Large intestine (tissue), 3 donors: ENCODE measurements at regions not wholly inside any gene's neighbourhood (a gene's known extent, or its start where the extent isn't known, plus 50 kb on each side); places are given as distances from the start of the nearest gene placed in this dataset.

Experiments used
- DNase-seq, 2 donors: peaks; one replicate each; pipeline versions ENCODE4 v3.0.0 to v3.0.0-alpha.2; 2013
- H3K27ac ChIP-seq: one replicate; pipeline ENCODE4 v1.5.1; 2013; ENCODE audit warnings: low read length
- H3K27me3 ChIP-seq: 2 replicates; pipeline ENCODE4 v1.6.1; 2013; ENCODE audit warnings: low read length; ENCODE audit not compliant: control insufficient read depth, insufficient read depth
- H3K36me3 ChIP-seq: 2 replicates; pipeline ENCODE4 v1.6.1; 2013; ENCODE audit warnings: low read length; ENCODE audit not compliant: control insufficient read depth, insufficient read depth
- H3K4me1 ChIP-seq: one replicate; pipeline ENCODE4 v1.6.1; 2013; ENCODE audit warnings: low read length; ENCODE audit not compliant: control insufficient read depth, insufficient read depth
- H3K4me3 ChIP-seq: one replicate; pipeline ENCODE4 v1.5.1; 2013; ENCODE audit warnings: low read length
- H3K9me3 ChIP-seq: one replicate; pipeline ENCODE4 v1.6.1; 2013; ENCODE audit warnings: mild to moderate bottlenecking, low read depth, low read length, moderate library complexity; ENCODE audit not compliant: control insufficient read depth
- WGBS: methylation state at CpG from one replicate; pipeline ENCODE4 v1.1.5; 2013; ENCODE audit warnings: low lambda C conversion rate; ENCODE audit not compliant: insufficient coverage; 5-methylcytosine and 5-hydroxymethylcytosine counted together

- WGBS = no CpG with 5 or more reads among the region's 4 CpGs
- H3K27ac ChIP-seq = no peak overlapping the region
- no peak for DNase-seq
Observed at GRCh38 chr11:109914038-109914437, 179.2 kb upstream of the ZC3H12C start.

GRCh38 chr11:109914809-109915653 is 178.2 kb upstream of the ZC3H12C start:
- Histone ChIP-seq H3K27ac (no peak overlapping the region), H3K4me1 (no peaks in the 10 kb centered on the region), H3K4me3 (no peak overlapping the region), H3K9me3 (no peaks in the 10 kb centered on the region), H3K27me3 (no peaks in the 10 kb centered on the region), H3K36me3 (no peaks in the 10 kb centered on the region)
- 80% methylated on average over 2 of the region's 5 CpGs for WGBS
- DNase-seq = no peak

More at GRCh38 chr11:109914038-109914437, 179.2 kb upstream of the ZC3H12C start:
- Histone ChIP-seq H3K4me1 (no peaks in the 10 kb centered on the region), H3K4me3 (no peak overlapping the region), H3K36me3 (no peaks in the 10 kb centered on the region), H3K9me3 (no peaks in the 10 kb centered on the region), H3K27me3 (no peaks in the 10 kb centered on the region)

GRCh38 chr11:109926941-109927340 is 166.3 kb upstream of the ZC3H12C start:
- WGBS = 40% methylated on average over 2 of the region's 3 CpGs
- no peaks in the 10 kb centered on the region for H3K27me3 ChIP-seq
- DNase-seq = no peak
- no peaks in the 10 kb centered on the region for H3K4me1 ChIP-seq
- H3K9me3 ChIP-seq = no peaks in the 10 kb centered on the region
- no peak overlapping the region for H3K27ac ChIP-seq
- no peaks in the 10 kb centered on the region for H3K36me3 ChIP-seq
- no peak overlapping the region for H3K4me3 ChIP-seq

- Histone ChIP-seq H3K9me3 (no peaks in the 10 kb centered on the region), H3K4me3 (no peak overlapping the region), H3K4me1 (no peaks in the 10 kb centered on the region), H3K27me3 (no peaks in the 10 kb centered on the region), H3K27ac (no peak overlapping the region), H3K36me3 (no peaks in the 10 kb centered on the region)
- no peak for DNase-seq
- WGBS = no CpG with 5 or more reads among the region's 3 CpGs
Observed at GRCh38 chr11:109929308-109929707, 163.9 kb upstream of the ZC3H12C start.

GRCh38 chr11:109933126-109933525 is 160.1 kb upstream of the ZC3H12C start:
- 88% methylated on average over 3 of the region's 4 CpGs for WGBS
- H3K4me3 ChIP-seq = no peak overlapping the region
- H3K27me3 ChIP-seq = peaks cover 2% of the 10 kb centered on the region
- H3K9me3 ChIP-seq = no peaks in the 10 kb centered on the region
- H3K36me3 ChIP-seq = no peaks in the 10 kb centered on the region
- H3K4me1 ChIP-seq = no peaks in the 10 kb centered on the region
- no peak overlapping the region for H3K27ac ChIP-seq
- no peak for DNase-seq

- Histone ChIP-seq H3K36me3 (no peaks in the 10 kb centered on the region), H3K27ac (no peak overlapping the region), H3K27me3 (peaks cover 2% of the 10 kb centered on the region), H3K4me3 (no peak overlapping the region), H3K9me3 (no peaks in the 10 kb centered on the region), H3K4me1 (no peaks in the 10 kb centered on the region)
- WGBS = no CpG with 5 or more reads among the region's 2 CpGs
- no peak for DNase-seq
Observed at GRCh38 chr11:109934151-109934550, 159.0 kb upstream of the ZC3H12C start.

GRCh38 chr11:109936661-109937180 is 156.5 kb upstream of the ZC3H12C start:
- Histone ChIP-seq H3K36me3 (no peaks in the 10 kb centered on the region), H3K27ac (no peak overlapping the region), H3K4me1 (no peaks in the 10 kb centered on the region), H3K27me3 (peaks cover 2% of the 10 kb centered on the region), H3K4me3 (no peak overlapping the region), H3K9me3 (no peaks in the 10 kb centered on the region)
- WGBS = no CpG with 5 or more reads among the region's 2 CpGs
- DNase-seq = no peak

GRCh38 chr11:109937968-109938367 is 155.2 kb upstream of the ZC3H12C start:
- Histone ChIP-seq H3K4me3 (no peak overlapping the region), H3K4me1 (no peaks in the 10 kb centered on the region), H3K27me3 (peaks cover 2% of the 10 kb centered on the region), H3K36me3 (no peaks in the 10 kb centered on the region), H3K27ac (no peak overlapping the region), H3K9me3 (no peaks in the 10 kb centered on the region)
- no peak for DNase-seq

GRCh38 chr11:109939166-109939810 is 153.9 kb upstream of the ZC3H12C start:
- Histone ChIP-seq H3K4me3 (no peak overlapping the region), H3K27ac (no peak overlapping the region), H3K9me3 (no peaks in the 10 kb centered on the region), H3K4me1 (no peaks in the 10 kb centered on the region), H3K36me3 (no peaks in the 10 kb centered on the region), H3K27me3 (peaks cover 2% of the 10 kb centered on the region)
- DNase-seq = peak; percentile 40 to 49
- no CpG with 5 or more reads among the region's 1 CpG for WGBS

GRCh38 chr11:109940816-109941215 is 152.4 kb upstream of the ZC3H12C start:
- H3K4me1 ChIP-seq = no peaks in the 10 kb centered on the region
- no peak for DNase-seq
- WGBS = 90% methylated on average over 7 of the region's 8 CpGs

More at GRCh38 chr11:109940816-109941215, 152.4 kb upstream of the ZC3H12C start:
- Histone ChIP-seq H3K36me3 (no peaks in the 10 kb centered on the region), H3K4me3 (no peak overlapping the region), H3K9me3 (no peaks in the 10 kb centered on the region), H3K27ac (no peak overlapping the region), H3K27me3 (peaks cover 2% of the 10 kb centered on the region)
